ENCODE measurements at regions not wholly inside any gene's neighbourhood (a gene's known extent, or its start where the extent isn't known, plus 50 kb on each side); places are given as distances from the start of the nearest gene placed in this dataset.

- no peak overlapping the region for H2AFZ ChIP-seq (ENCODE audit: low read length)
- H3K36me3 ChIP-seq (ENCODE audit: low read depth, low read length): no peaks in the 10 kb centered on the region
- TF ChIP-seq CTCF (conservative IDR thresholded peaks at IDR 0.05; ENCODE audit: low read depth, low read length) (no peak), EZH2 (IDR thresholded peaks at IDR 0.05; ENCODE audit: low read length, unreplicated experiment) (no peak), EZH2phosphoT487 (IDR thresholded peaks at IDR 0.05; ENCODE audit: borderline replicate concordance, low read length) (no peak)
- BruUV-seq (replicated peaks): no TSS peak
- no peaks in the 10 kb centered on the region for H3K9me2 ChIP-seq (replicated peaks; ENCODE audit: low read length)
- H3K9me3 ChIP-seq (ENCODE audit: low read length): peaks cover 5% of the 10 kb centered on the region; the same call in 1 of the 2 replicates
- POLR2A ChIA-PET (ENCODE audit: unreplicated experiment): no interaction called here
- no peak overlapping the region for H3K27ac ChIP-seq (ENCODE audit: low read length)
- no peaks in the 10 kb centered on the region for H3K4me1 ChIP-seq (ENCODE audit: insufficient read depth, low read length)
- H3K4me3 ChIP-seq (ENCODE audit: low read length): no peak overlapping the region
- intact Hi-C loops (cut with micrococcal nuclease): no loop called here
- CTCF ChIA-PET: no interaction called here
- no peaks in the 10 kb centered on the region for H3F3A ChIP-seq (ENCODE audit: low read length, unreplicated experiment)
- no peaks in the 10 kb centered on the region for H4K20me1 ChIP-seq (ENCODE audit: low read length)
- no peaks in the 10 kb centered on the region for H3K27me3 ChIP-seq (ENCODE audit: low read length)
- ATAC-seq (no peak), DNase-seq (no peak)
- H3K9ac ChIP-seq (ENCODE audit: low read length): no peak overlapping the region
- H3K79me2 ChIP-seq (ENCODE audit: low read length): no peaks in the 10 kb centered on the region
- no peak overlapping the region for H3K4me2 ChIP-seq (ENCODE audit: low read length)
These were observed 920.1 kb upstream of the CNTN5 start for GRCh38 chr11:98100689-98101088.

- peaks cover 2% of the 10 kb centered on the region; the same call in 1 of the 2 replicates for H3K9me3 ChIP-seq (ENCODE audit: low read length)
- no peak overlapping the region for H3K9ac ChIP-seq (ENCODE audit: low read length)
- no peaks in the 10 kb centered on the region for H3K9me2 ChIP-seq (replicated peaks; ENCODE audit: low read length)
- no peak overlapping the region for H3K27ac ChIP-seq (ENCODE audit: low read length)
- BruUV-seq (replicated peaks): no TSS peak
- H2AFZ ChIP-seq (ENCODE audit: low read length): no peak overlapping the region
- intact Hi-C loops (cut with micrococcal nuclease): no loop called here
- TF ChIP-seq CTCF (conservative IDR thresholded peaks at IDR 0.05; ENCODE audit: low read depth, low read length): no peak
- no peak for TF ChIP-seq EZH2phosphoT487 (IDR thresholded peaks at IDR 0.05; ENCODE audit: borderline replicate concordance, low read length)
- no peak for TF ChIP-seq EZH2 (IDR thresholded peaks at IDR 0.05; ENCODE audit: low read length, unreplicated experiment)
- H3K4me3 ChIP-seq (ENCODE audit: low read length): no peak overlapping the region
- H3K4me1 ChIP-seq (ENCODE audit: insufficient read depth, low read length): no peaks in the 10 kb centered on the region
- H4K20me1 ChIP-seq (ENCODE audit: low read length): no peaks in the 10 kb centered on the region
- no peak for ATAC-seq
- no peak for DNase-seq
- no peaks in the 10 kb centered on the region for H3K79me2 ChIP-seq (ENCODE audit: low read length)
- H3K27me3 ChIP-seq (ENCODE audit: low read length): no peaks in the 10 kb centered on the region
- CTCF ChIA-PET: no interaction called here
- H3F3A ChIP-seq (ENCODE audit: low read length, unreplicated experiment): no peaks in the 10 kb centered on the region
- POLR2A ChIA-PET (ENCODE audit: unreplicated experiment): no interaction called here
- H3K36me3 ChIP-seq (ENCODE audit: low read depth, low read length): no peaks in the 10 kb centered on the region
- H3K4me2 ChIP-seq (ENCODE audit: low read length): no peak overlapping the region
These were observed 919.4 kb upstream of the CNTN5 start for GRCh38 chr11:98101329-98101728.

- ATAC-seq (no peak), DNase-seq (no peak)
- no peaks in the 10 kb centered on the region for H3F3A ChIP-seq (ENCODE audit: low read length, unreplicated experiment)
- no peaks in the 10 kb centered on the region for H4K20me1 ChIP-seq (ENCODE audit: low read length)
- no peaks in the 10 kb centered on the region for H3K9me2 ChIP-seq (replicated peaks; ENCODE audit: low read length)
- H3K4me2 ChIP-seq (ENCODE audit: low read length): no peak overlapping the region
- intact Hi-C loops (cut with micrococcal nuclease): no loop called here
- H3K79me2 ChIP-seq (ENCODE audit: low read length): no peaks in the 10 kb centered on the region
- no peak overlapping the region for H3K4me3 ChIP-seq (ENCODE audit: low read length)
- TF ChIP-seq EZH2phosphoT487 (IDR thresholded peaks at IDR 0.05; ENCODE audit: borderline replicate concordance, low read length) (no peak), CTCF (conservative IDR thresholded peaks at IDR 0.05; ENCODE audit: low read depth, low read length) (no peak), EZH2 (IDR thresholded peaks at IDR 0.05; ENCODE audit: low read length, unreplicated experiment) (no peak)
- POLR2A ChIA-PET (ENCODE audit: unreplicated experiment): no interaction called here
- no TSS peak for BruUV-seq (replicated peaks)
- no peaks in the 10 kb centered on the region for H3K27me3 ChIP-seq (ENCODE audit: low read length)
- CTCF ChIA-PET: no interaction called here
- H3K27ac ChIP-seq (ENCODE audit: low read length): no peak overlapping the region
- no peak overlapping the region for H2AFZ ChIP-seq (ENCODE audit: low read length)
- H3K4me1 ChIP-seq (ENCODE audit: insufficient read depth, low read length): no peaks in the 10 kb centered on the region
- no peak overlapping the region for H3K9ac ChIP-seq (ENCODE audit: low read length)
- no peaks in the 10 kb centered on the region for H3K9me3 ChIP-seq (ENCODE audit: low read length)
- no peaks in the 10 kb centered on the region for H3K36me3 ChIP-seq (ENCODE audit: low read depth, low read length)
These were observed 916.5 kb upstream of the CNTN5 start for GRCh38 chr11:98104249-98104648.
